Erythroblast (primary cell): ENCODE measurements at regions not wholly inside any gene's neighbourhood (a gene's known extent, or its start where the extent isn't known, plus 50 kb on each side); places are given as distances from the start of the nearest gene placed in this dataset.

Source experiments
- GATA1 ChIP-seq: IDR thresholded peaks from 2 replicates; pipeline ENCODE4 v1.6.1; 2011; ENCODE audit warnings: low read depth, mild to moderate bottlenecking, control low read depth, low read length, moderate library complexity
- POLR2A ChIP-seq: IDR thresholded peaks from 2 replicates; pipeline ENCODE4 v1.6.1; 2011; ENCODE audit warnings: mild to moderate bottlenecking, low read length

GRCh38 chr2:42938671-42939370, 146.4 kb upstream of the HAAO start:
- TF ChIP-seq POLR2A (no peak), GATA1 (no peak)
